ENCODE measurements at regions not wholly inside any gene's neighbourhood (a gene's known extent, or its start where the extent isn't known, plus 50 kb on each side); places are given as distances from the start of the nearest gene placed in this dataset.

GRCh38 chr1:57894315-57894714 is 470.5 kb upstream of the DAB1 start:
- no peak for TF ChIP-seq JUND (IDR thresholded peaks at IDR 0.05)
- TF ChIP-seq MAX (IDR thresholded peaks at IDR 0.05; ENCODE audit: low read depth): no peak
- no peak for TF ChIP-seq RAD21 (IDR thresholded peaks at IDR 0.05; ENCODE audit: low read length)
- no peak for TF ChIP-seq USF2 (IDR thresholded peaks at IDR 0.05; ENCODE audit: borderline replicate concordance, low read depth, low read length)
- no peak for TF ChIP-seq REST (IDR thresholded peaks at IDR 0.05; ENCODE audit: low read depth, low read length)
- TF ChIP-seq YY1 (IDR thresholded peaks at IDR 0.05; ENCODE audit: low read depth): no peak
- TF ChIP-seq NFIC (IDR thresholded peaks at IDR 0.05; ENCODE audit: borderline replicate concordance): no peak
- no peak for TF ChIP-seq CTCF (IDR thresholded peaks at IDR 0.05)
- no peak for TF ChIP-seq TAF1 (IDR thresholded peaks at IDR 0.05; ENCODE audit: borderline replicate concordance, low read depth, low read length)
- no peak for TF ChIP-seq FOSL2 (IDR thresholded peaks at IDR 0.05; ENCODE audit: borderline replicate concordance, low read depth)
- no peak for TF ChIP-seq EP300 (IDR thresholded peaks at IDR 0.05; ENCODE audit: borderline replicate concordance in 1 of 2, low read depth in 1 of 2, low read length in 1 of 2)
- TF ChIP-seq CHD2 (IDR thresholded peaks at IDR 0.05; ENCODE audit: low read length, partially characterized antibody): no peak
- TF ChIP-seq ZBTB33 (IDR thresholded peaks at IDR 0.05; ENCODE audit: borderline replicate concordance, low read depth): no peak

Data from SK-N-SH (cell line).